Natural killer cell treated with Interleukin-12 subunit alpha and Interleukin-12 subunit beta and Interleukin-15 and Interleukin-18, amount 100 ng/mL, for 72 hours (primary cell): ENCODE measurements at regions not wholly inside any gene's neighbourhood (a gene's known extent, or its start where the extent isn't known, plus 50 kb on each side); places are given as distances from the start of the nearest gene placed in this dataset.

ENCODE experiments used
- ATAC-seq, 2 donors: fragments of 150-1000 bp; cut with Tn5 transposase in 1 of 2; sonication (Bioruptor Pico), chemical (Tn5 transposase) in 1 of 2; 2 replicates each; pipeline ENCODE4 v1.10.0; 2021
- DNase-seq: peaks from one replicate; pipeline ENCODE4 v3.0.0; 2022; ENCODE audit warnings: low spot score
- H3K27ac Mint-ChIP-seq, 2 donors: 1 replicate in 1 of 2; 2 replicates in 1 of 2; pipeline ENCODE4 v1.8.0; 2022; ENCODE audit warnings: mixed read lengths in 2 of 2, mild to moderate bottlenecking in 1 of 2, moderate library complexity in 1 of 2
- H3K27me3 Mint-ChIP-seq, 2 donors: 1 replicate in 1 of 2; 2 replicates in 1 of 2; pipeline ENCODE4 v1.8.0; 2022; ENCODE audit warnings: mixed read lengths in 2 of 2
- H3K36me3 Mint-ChIP-seq: one replicate; pipeline ENCODE4 v1.8.0; 2022; ENCODE audit warnings: mixed read lengths
- H3K4me1 Mint-ChIP-seq, 2 donors: 1 replicate in 1 of 2; 2 replicates in 1 of 2; pipeline ENCODE4 v1.8.0; 2022; ENCODE audit warnings: low read depth in 2 of 2, mixed read lengths in 2 of 2, mild to moderate bottlenecking in 1 of 2
- H3K4me3 Mint-ChIP-seq: one replicate; pipeline ENCODE4 v1.8.0; 2022; ENCODE audit warnings: mixed read lengths
- H3K9me3 Mint-ChIP-seq: 2 replicates; pipeline ENCODE4 v1.8.0; 2022; ENCODE audit warnings: mixed read lengths

DNA sequence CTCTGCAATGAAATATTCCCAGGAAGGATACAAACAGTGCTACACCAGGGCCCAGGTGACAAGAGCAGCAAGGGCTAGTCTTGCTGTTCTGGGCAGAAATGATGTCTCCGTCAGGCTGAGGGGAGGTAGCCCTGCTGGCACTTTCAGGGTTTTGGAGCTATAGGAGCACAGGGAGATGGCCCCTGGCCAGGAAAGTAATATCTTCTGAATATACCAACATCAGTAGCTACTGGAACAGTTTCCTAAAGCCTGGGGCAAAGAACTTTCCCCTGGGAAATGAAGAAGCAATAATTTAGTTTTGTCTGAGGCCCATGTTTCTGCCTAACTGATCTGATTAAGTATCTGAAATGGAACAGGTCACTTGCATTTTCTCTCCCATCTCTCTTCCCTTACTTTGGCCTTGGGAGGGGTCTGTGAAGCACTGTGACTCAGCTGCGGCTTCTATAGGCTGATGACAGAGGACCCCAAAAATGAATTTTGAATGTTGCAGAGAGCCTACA is 489.1 kb upstream of the PODXL start:
- ATAC-seq: no peak
- H3K27me3 Mint-ChIP-seq: peaks cover 11 to 25% of the 10 kb centered on the region in 2 donors

DNA sequence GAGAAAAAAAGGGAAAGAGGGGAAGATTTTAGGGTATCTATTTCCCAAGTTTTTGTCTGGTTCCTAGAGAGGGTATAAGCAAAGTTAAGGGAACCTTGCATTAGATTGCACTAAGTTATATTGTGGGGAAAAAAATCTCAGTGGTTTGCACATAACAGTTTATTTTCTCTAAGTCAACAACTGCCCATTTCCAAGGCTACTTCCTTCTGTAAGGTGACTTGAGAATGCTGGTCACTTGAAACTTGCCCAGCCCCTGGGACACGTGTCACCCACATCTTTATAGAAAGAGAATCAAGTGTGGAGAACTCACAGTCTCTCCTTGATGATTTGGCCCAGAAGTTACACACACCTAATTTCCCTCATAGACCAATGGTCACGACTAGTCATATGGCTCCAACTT is 488.6 kb upstream of the PODXL start:
- H3K27me3 Mint-ChIP-seq: peaks cover 10 to 20% of the 10 kb centered on the region in 2 donors
- no peaks in the 10 kb centered on the region for H3K4me1 Mint-ChIP-seq
- H3K9me3 Mint-ChIP-seq: no peaks in the 10 kb centered on the region
- H3K36me3 Mint-ChIP-seq: no peaks in the 10 kb centered on the region
- H3K27ac Mint-ChIP-seq: no peak overlapping the region
- no peak for DNase-seq
- H3K4me3 Mint-ChIP-seq: no peak overlapping the region
- no peak for ATAC-seq

More for the DNA sequence above, 489.1 kb upstream of the PODXL start:
- Mint-ChIP-seq H3K27ac (no peak overlapping the region), H3K9me3 (no peaks in the 10 kb centered on the region), H3K4me3 (no peak overlapping the region), H3K36me3 (no peaks in the 10 kb centered on the region), H3K4me1 (no peaks in the 10 kb centered on the region)
- DNase-seq: no peak

DNA sequence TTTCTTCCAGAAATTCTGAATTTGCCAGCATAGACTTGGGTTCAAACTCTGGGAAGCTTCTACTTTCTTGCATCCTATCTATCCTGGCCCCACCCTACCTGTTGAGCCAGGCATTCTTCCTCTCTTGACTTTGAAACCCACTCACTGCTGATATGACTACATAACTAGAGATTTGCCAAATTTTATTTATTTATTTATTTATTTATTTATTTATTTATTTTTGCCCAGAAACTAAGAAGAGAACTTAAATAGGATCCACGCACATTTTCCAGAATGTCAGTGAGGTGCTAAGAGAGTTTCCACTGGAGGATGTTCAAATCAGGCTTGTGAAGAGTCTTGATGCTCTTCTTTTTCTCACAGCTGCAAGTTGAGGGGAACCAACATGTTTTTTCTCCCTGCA is 487.8 kb upstream of the PODXL start:
- DNase-seq (no peak), ATAC-seq (no peak)
- Mint-ChIP-seq H3K4me3 (no peak overlapping the region), H3K27me3 (peaks cover 7 to 15% of the 10 kb centered on the region in 2 donors), H3K9me3 (no peaks in the 10 kb centered on the region), H3K4me1 (no peaks in the 10 kb centered on the region), H3K27ac (no peak overlapping the region), H3K36me3 (no peaks in the 10 kb centered on the region)

DNA sequence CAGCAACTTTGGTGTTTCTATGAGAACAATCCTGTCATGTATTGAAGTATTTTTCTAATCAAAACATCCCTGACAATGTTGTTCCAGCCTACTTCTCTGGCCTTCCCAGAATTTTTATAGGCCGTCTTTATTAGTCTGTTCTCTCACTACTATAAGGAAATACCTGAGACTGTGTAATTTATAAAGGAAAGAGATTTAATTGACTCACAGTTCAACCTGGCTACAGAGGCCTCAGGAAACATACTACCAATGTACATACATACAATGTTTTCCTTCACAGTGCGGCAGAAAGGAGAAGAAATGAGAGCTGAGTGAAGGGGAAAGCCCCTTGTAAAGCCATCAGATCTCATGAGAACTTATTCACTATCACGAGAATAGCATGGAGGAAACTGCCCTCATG is 484.7 kb upstream of the PODXL start:
- Mint-ChIP-seq H3K36me3 (no peaks in the 10 kb centered on the region), H3K9me3 (no peaks in the 10 kb centered on the region), H3K4me3 (no peak overlapping the region), H3K4me1 (no peaks in the 10 kb centered on the region), H3K27me3 (peaks cover 14 to 18% of the 10 kb centered on the region in 2 donors), H3K27ac (no peak overlapping the region)
- no peak for DNase-seq
- ATAC-seq: no peak

DNA sequence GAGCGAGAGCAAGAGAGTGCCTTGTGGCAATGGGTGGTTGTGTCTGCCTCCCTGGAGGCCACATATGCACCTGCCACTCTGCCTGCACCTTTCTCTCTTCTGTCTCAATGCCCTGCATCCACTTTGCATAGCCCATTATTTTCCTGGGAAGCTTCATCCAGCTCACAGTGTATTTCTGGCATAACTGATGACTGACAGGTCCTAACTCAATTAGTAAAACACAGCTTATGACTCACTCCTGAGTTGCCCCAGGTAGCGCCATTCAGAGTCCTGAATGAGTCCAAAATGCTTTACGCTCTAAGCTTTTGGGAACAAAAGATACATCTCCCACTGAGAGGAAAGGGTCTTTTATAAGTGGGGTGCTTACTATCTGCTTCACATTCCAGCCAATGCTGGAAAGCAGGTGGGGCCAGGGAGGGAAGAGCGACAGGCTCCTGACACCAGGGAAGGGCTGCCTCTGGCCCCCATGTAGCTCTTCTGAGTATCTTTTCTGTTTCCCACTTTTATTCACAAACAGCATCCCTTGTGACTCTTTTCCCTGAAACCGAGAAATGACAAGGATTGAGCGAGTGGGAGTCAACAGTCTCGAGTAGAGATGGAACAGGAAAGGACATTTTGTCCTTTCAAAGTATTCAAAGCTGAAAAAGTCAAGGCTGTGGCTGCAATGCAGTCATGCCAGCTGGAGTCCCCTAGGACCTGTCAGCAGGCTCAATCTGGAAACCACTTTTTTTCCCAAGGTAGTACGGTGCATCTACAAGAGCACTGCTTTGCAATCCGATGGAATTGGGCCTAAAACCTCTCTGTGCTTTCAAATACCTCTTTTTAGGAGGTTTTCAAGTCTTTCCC is 479.3 kb upstream of the PODXL start:
- ATAC-seq (no peak), DNase-seq (no peak)
- peaks cover 16 to 17% of the 10 kb centered on the region in 2 donors for H3K27me3 Mint-ChIP-seq
- H3K4me1 Mint-ChIP-seq: no peaks in the 10 kb centered on the region
- H3K27ac Mint-ChIP-seq: no peak overlapping the region
- no peaks in the 10 kb centered on the region for H3K36me3 Mint-ChIP-seq
- no peaks in the 10 kb centered on the region for H3K9me3 Mint-ChIP-seq
- H3K4me3 Mint-ChIP-seq: no peak overlapping the region

DNA sequence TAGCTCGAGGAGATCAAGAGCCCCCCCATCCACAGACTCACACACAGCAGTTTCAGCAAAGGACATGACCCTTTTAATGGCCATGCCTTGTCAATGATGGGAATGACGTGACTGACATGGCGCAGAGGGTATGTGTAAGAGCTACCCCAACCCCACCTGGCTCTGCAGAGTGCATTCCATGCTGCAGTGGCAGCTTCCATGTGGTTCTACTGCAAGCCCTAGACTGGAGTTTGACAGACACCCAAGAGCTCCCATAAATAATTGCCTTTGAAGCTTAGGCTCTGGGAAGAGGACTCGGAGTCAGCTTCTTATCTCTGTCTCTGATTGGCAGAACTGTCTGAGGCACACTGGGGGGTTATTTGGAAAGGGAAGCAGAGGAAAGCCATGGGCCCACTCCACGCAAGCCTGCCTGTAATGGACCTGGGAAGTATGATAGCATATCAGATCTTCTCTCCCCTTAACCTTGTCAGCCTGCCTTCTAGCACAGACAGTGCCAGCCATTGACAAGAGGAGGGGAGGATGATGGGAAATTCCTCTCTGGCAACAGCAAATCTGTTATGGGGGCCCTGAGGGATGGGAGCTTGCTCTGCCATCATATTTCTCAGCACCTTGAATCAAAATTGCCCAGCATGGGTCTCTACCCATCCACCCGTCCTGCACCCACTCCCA is 478.5 kb upstream of the PODXL start:
- no peaks in the 10 kb centered on the region for H3K9me3 Mint-ChIP-seq
- H3K4me3 Mint-ChIP-seq: no peak overlapping the region
- H3K36me3 Mint-ChIP-seq: no peaks in the 10 kb centered on the region
- peaks cover 16 to 17% of the 10 kb centered on the region in 2 donors for H3K27me3 Mint-ChIP-seq
- no peak overlapping the region for H3K27ac Mint-ChIP-seq
- DNase-seq: no peak
- H3K4me1 Mint-ChIP-seq: no peaks in the 10 kb centered on the region
- ATAC-seq: peak in 1 of 2 donors; percentile 31

DNA sequence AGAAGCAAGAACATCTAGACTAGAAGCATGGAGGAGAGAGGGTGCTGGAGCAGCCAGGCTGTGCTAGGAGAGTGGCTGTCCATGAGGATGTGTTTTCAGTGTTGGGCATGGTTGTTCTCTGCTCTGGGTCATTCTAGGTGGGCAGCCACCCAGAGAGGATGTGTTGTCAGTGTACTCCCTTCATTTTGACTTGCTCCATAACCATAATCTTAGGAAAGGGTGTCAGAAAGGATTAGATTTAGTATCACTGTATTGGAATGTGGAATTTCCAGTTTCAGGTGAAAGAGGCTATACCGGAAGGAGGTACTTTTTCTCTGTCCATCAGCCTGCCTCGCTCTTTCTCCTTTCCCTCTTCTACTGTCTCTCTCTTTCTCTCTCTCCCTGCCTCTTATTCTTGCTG is 474.5 kb upstream of the PODXL start:
- Mint-ChIP-seq H3K27me3 (peaks cover 5 to 6% of the 10 kb centered on the region in 2 donors), H3K36me3 (no peaks in the 10 kb centered on the region), H3K27ac (no peak overlapping the region), H3K9me3 (no peaks in the 10 kb centered on the region), H3K4me1 (no peaks in the 10 kb centered on the region), H3K4me3 (no peak overlapping the region)
- DNase-seq (no peak), ATAC-seq (no peak)

DNA sequence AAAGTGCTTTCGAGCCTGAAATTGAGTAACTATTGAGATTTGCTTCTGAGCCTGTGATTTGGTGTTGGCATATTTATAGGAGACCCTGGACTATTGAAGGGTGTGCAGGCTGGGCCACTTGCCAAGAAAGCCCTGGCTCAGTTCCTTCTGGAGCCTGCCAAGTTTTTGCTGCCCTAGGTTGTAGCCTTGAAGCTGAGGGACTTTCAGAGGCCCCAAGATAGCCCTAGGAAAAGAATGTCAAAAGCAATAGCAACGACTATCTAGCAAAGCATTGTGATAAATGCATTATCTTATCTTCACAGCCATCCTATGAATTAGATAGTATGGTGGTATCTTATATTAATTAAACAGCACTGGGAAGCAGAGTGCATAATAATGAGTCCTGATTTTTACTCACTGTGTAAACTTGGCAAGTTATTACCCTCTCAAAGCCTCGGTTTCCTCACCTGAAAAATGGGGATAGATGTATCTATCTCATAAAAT is 473.7 kb upstream of the PODXL start:
- ATAC-seq: no peak
- Mint-ChIP-seq H3K4me3 (no peak overlapping the region), H3K9me3 (no peaks in the 10 kb centered on the region)

DNA sequence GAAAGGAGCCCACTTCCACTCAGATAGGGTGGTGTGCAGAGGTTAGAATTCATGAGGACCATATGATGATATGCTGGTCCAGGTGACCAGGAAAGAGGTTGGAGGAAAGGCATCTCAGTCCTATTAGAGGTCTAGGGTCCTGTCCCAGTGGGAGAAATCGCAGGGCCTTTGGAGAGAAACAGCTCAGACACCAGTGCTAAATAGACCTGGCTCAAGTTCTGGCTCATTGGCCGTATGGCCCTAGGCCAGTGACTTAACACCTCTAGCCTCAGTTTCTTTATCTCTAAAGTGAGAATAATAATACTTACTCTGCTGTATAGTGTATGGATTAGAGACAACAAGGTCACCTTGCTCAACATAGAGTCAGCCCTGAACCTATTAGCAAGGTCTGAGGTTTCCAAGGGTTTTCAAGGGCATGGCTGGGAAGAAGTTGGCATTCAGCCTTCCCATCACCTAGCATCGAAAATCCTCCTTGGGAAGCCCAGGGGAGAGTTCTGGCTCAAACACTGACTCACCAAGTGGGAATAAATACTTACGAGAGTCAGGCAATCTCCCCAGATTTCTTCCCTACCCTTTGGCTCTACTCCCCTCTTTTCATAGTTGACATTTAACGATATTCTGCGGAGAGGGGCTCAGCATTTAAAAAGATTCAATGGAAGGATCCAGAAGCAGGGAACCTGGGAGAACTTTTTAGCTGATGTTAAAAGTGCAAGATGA is 473.1 kb upstream of the PODXL start:
- no peak for DNase-seq
- Mint-ChIP-seq H3K9me3 (no peaks in the 10 kb centered on the region), H3K27me3 (no peaks in the 10 kb centered on the region), H3K27ac (no peak overlapping the region), H3K4me3 (no peak overlapping the region), H3K4me1 (no peaks in the 10 kb centered on the region), H3K36me3 (no peaks in the 10 kb centered on the region)
- no peak for ATAC-seq

More for the DNA sequence above, 473.7 kb upstream of the PODXL start:
- Mint-ChIP-seq H3K4me1 (no peaks in the 10 kb centered on the region), H3K27ac (no peak overlapping the region), H3K36me3 (no peaks in the 10 kb centered on the region), H3K27me3 (no peaks in the 10 kb centered on the region)
- DNase-seq: no peak

DNA sequence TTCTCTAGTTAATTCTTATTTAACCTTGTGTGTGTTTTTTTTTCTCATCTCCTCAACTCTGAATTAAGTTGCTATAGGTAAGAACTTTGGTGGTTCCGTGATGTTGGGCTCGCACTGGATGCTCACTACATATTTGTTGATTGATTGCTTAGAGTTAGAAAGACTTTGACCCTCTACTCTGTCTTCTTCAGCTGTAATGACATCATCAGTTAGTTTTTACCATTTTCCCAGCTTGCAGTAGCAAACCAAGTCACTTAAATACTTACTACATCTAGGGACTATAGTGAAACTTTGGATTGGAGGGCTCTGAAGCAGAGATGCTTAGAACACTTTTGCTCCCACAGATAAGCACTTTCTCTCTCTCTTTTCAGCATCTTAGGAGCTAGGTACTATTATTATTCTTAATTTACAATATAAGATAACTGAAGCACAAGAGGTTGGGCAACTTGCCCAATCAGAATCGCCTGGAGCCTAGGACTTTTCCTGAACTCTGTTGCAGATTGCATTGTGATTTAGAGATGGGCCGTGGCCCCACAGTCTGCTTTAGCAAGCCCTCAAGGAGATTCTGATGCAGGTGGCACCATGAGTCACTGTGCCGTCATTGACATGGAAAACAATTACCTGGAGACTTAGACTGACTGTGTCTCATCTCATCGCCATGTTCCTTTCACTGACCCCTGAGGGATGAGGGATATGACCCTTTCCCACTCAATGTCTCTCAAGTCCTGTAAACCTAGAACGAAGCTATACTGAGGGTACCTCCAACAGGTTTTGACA is 471.9 kb upstream of the PODXL start:
- Mint-ChIP-seq H3K9me3 (no peaks in the 10 kb centered on the region), H3K27ac (no peak overlapping the region), H3K36me3 (no peaks in the 10 kb centered on the region), H3K4me3 (no peak overlapping the region), H3K27me3 (no peaks in the 10 kb centered on the region), H3K4me1 (no peaks in the 10 kb centered on the region)
- no peak for ATAC-seq
- DNase-seq: no peak

DNA sequence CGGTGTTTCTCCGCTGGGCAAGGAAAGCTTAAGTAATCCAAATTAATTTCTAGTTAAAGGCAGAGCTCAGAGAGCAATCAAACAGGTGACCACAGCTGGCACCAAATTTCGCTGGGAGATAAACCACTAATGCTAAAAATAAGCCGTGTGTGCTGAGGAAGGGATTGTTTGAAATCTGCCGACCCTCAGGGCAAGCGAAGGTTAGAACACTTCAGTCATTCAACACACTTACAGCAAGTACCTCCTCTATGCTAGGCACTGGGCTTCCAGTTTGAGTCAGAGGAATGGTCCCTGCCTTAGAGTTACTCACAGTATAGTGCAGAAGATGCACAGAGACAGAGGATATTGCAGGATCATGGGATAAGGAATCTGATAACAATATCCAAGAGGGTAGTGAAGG is 467.9 kb upstream of the PODXL start:
- H3K9me3 Mint-ChIP-seq: peaks cover 3% of the 10 kb centered on the region
- no peak for DNase-seq
- H3K4me3 Mint-ChIP-seq: no peak overlapping the region
- H3K27ac Mint-ChIP-seq: no peak overlapping the region
- peaks cover 3 to 14% of the 10 kb centered on the region in 2 donors for H3K27me3 Mint-ChIP-seq
- ATAC-seq: peak in 1 of 2 donors; percentile 20
- no peaks in the 10 kb centered on the region for H3K36me3 Mint-ChIP-seq
- no peaks in the 10 kb centered on the region for H3K4me1 Mint-ChIP-seq

DNA sequence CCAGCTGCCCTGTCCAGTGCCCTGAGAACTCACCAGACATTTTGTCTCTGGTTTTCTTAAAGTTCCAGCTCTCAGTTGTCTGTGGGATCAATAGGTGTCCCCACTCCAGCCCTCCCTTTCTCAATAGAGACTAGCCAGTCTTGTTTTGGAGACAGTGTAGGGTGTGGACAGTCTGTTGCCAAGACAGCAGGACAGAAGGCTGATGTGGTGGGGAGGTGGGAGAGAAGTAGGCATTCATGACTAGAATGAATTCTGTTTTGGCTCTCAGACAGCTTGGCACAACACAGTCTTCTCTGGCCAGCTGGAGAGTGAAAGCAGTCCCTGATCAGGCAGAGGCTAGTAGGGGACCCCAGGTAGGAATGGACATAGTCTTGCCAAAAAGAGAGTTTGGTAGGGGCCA is 467.0 kb upstream of the PODXL start:
- Mint-ChIP-seq H3K4me3 (no peak overlapping the region), H3K4me1 (no peaks in the 10 kb centered on the region), H3K36me3 (no peaks in the 10 kb centered on the region), H3K27ac (no peak overlapping the region), H3K9me3 (peaks cover 3% of the 10 kb centered on the region), H3K27me3 (peaks cover 3 to 14% of the 10 kb centered on the region in 2 donors)
- no peak for DNase-seq
- no peak for ATAC-seq

DNA sequence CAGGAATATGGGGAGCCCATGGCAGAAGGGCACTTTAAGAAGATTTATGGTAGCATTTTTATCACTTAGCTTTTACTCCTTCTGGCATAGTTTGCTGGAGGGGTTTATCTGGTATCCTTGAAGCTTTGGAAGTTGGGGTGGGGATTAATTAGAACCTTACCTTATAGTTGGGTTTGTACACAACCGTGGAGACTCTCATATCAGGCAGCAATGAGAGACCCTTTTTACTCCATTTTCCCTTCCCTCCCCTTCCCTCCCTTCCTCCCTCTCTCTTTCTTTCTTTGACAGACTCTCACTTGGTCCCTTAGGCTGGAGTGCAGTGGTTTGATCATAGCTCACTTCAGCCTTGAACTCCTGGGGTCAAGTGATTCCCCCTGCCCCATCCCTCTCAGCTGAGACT is 465.8 kb upstream of the PODXL start:
- H3K9me3 Mint-ChIP-seq: peaks cover 3% of the 10 kb centered on the region
- DNase-seq (no peak), ATAC-seq (no peak)
- peaks cover 3 to 14% of the 10 kb centered on the region in 2 donors for H3K27me3 Mint-ChIP-seq
- H3K27ac Mint-ChIP-seq: no peak overlapping the region
- H3K4me3 Mint-ChIP-seq: no peak overlapping the region
- no peaks in the 10 kb centered on the region for H3K4me1 Mint-ChIP-seq
- no peaks in the 10 kb centered on the region for H3K36me3 Mint-ChIP-seq
